ENCODE measurements at regions not wholly inside any gene's neighbourhood (a gene's known extent, or its start where the extent isn't known, plus 50 kb on each side); places are given as distances from the start of the nearest gene placed in this dataset.

- DNase-seq = no peak
Measured at GRCh38 chr2:150417278-150417677, 70.2 kb downstream of the RND3 start.

GRCh38 chr2:150415022-150415421 lies 72.4 kb downstream of the RND3 start:
- no peak for DNase-seq

GRCh38 chr2:150413910-150414309 lies 73.6 kb downstream of the RND3 start:
- no peak for DNase-seq

DNA sequence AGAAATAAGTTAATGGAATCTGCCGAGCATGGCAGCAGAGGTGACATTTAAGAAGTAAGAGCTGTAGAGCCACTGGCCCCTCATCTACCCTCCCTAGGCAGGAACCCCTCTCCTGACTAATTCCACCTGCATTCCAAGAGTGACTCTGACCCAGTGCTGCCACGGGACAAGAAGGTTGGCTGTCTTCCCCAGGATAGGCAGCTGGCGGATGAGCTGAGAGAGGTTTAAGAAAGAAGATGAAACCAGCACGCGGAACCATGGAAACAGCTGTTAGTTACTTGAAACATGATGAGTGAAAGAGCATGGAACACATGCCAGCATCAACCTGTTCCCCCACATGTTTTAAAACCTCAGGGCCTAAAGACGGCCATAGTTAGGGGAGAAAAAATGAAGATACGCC lies 74.1 kb downstream of the RND3 start:
- DNase-seq = no peak

GRCh38 chr2:150410809-150411208 lies 76.7 kb downstream of the RND3 start:
- no peak for DNase-seq

DNA sequence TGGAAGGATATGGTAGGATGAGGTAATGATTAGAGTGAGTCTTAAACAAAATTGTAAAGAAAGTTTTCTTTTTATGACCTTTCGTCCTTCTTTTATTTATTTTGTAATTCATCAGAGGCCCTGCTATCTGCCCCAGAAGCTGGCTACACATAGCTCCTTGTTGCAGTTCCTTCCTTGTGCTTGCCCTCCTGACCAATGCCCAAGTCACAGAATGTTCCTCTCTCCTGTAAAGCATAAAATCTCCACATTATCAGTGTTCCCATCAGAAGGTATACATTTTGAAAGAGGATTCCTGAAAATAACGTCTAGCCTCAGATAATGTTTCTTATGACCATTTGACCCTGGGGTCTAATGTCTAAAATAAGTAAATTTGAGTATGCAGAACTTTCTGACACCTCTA lies 78.3 kb downstream of the RND3 start:
- no peak for DNase-seq

DNA sequence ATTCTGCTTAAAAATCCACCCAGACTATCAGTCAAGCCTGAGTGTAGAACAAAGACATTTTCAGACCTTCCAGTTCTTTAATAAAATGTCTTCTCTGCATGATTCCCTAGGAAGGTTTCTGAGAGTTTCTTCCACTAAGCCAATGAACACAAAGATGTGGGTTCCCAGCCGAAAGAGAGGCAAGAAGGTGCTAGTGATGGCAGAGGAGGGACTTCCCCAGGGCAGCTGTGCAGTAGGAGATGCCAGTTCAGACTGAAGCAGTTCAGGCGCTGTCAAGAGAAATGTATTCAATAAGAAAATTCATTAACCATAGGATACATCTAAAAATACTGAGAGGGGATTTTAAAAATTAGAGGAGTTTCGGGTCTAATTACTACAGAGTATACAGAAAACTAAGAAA lies 83.3 kb downstream of the RND3 start:
- peak; percentile 12 for DNase-seq

DNA sequence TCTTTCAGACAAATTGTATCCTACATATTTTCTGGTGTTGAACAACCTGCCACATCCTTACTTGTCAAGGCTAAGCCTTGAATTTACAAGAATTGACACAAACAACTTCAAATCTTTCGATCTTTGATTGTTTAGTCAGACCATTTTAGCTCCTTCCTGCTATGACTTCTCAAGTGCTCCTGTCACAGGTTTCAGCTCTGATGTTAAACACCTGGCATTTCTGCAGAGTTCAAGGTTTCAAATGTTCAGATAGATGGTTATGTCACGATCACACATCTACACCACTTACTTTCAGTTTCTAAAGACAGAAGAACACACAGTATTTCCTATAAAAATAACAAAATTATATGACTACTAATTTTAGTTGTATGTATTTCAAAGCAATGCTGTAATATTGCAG lies 84.0 kb downstream of the RND3 start:
- DNase-seq = no peak

DNA sequence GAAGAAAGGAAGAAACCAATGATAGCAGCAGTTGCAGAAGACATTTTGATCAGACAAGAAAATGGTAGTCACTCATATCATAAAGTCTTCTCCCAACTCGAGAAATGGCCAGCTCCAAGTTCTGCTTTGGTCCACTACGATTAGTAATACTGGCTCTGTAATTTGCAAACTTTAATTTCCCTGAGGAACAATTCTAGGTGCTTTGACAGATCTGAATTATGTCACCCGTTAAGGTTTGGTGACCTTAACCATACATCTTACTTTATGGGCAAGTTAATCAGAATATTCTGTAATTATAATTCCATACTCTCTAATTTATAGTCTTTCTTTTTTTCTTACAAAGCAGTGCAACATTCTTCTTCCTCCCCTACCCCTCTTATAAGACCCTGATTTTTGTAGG lies 84.5 kb downstream of the RND3 start:
- no peak for DNase-seq

GRCh38 chr2:150400849-150401248 lies 86.6 kb downstream of the RND3 start:
- DNase-seq = no peak

DNA sequence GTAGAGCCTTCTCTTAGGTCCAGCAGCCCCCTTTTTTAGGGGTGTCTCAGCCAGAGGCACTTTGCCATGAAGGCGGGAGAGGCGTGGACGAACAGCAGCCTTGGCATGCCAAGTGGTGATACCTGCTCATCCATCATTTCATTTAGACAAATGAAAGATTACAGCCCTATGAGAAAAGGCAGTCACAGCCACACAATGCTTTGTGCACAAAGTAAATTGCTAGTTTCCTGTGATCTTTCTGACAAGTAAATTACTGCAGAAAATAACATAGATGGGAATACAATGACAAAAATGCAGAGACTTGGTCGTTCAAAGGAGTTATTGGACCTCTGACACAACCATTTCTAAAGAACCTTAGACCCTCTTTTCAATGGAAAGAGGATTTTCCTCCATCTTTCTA lies 94.9 kb downstream of the RND3 start:
- peak; percentile 98 for DNase-seq

DNA sequence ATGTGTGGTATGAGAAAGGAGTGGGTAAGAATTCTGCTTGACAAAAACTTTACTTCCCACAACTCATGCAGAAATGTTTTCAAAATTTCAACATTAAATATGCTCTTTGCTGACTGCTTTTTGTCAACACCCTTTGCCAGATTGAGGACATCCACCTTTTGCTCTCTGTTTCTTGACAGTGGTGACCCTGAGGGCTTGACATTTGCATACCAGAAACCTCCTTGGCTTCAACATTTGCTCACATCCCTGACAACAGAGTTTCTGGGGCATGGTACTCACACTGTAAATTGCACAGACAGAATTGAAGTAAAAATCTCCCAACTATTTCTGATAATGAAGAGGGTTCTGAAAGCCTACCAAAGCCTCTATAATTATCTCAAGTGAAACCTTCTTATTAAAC lies 95.7 kb downstream of the RND3 start:
- no peak for DNase-seq

DNA sequence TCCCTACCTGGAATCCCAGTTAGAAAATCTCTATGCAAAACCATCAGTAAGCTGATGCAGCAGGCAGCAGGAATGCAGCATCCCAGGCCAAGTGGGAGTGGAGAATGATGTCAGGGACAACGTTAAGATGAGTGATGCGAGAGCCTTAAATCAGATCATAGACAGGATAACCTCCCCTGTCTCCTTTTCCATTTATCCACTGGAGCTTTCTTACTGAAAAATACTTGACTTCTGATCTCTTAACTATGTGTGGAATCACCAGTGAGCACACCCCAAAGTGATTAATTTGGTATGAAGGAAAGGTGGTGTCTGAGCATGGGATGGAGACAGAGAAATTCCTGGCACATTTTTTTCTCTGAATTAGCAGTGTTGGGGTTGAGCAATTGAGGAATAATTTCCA lies 98.0 kb downstream of the RND3 start:
- DNase-seq = no peak

GRCh38 chr2:150388289-150388625 lies 99.2 kb downstream of the RND3 start:
- no peak for DNase-seq

- no peak for DNase-seq
Measured at GRCh38 chr2:150387586-150388288, 99.7 kb downstream of the RND3 start.

DNA sequence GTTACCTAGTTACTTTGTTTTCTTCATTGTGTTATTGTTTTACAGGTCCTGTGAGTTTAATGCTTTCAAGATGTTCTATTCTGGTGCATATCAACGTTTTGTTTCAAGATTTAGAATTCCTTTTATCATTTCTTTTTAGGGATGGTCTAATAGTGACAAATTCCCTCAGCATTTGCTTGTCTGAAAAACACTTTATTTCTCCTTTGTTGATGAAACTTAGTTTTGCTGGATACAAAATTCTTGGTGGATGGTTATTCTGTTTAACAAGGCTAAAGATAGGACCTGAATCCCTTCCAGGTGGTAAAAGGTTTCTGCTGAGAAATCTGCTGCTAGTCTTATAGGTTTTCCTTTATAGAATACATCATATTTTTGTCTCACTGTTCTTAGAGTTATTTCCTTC lies 102.3 kb downstream of the RND3 start:
- DNase-seq = no peak

GRCh38 chr2:150383587-150383986 lies 103.9 kb downstream of the RND3 start:
- DNase-seq = no peak

DNA sequence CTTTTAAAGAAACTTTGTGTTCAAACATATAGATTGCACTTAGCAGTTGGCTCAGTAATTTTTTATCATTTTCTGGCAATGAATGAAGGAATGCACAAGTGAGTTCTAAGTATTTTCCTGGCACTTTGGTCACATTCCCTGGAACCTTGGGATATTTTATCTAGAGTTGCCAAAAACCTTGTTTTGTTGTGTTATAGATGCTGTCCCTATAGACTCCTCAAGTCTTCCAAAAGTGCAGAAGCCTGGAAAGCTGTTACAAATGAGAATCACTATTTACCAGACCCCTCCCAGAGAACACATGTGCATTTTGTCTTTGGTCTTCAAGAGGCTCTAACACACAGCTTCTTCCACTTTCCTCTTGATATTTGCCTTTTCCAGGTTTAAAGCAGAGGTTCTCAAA lies 108.3 kb downstream of the RND3 start:
- DNase-seq = no peak

- DNase-seq = no peak
Measured at GRCh38 chr2:150378686-150379085, 108.8 kb downstream of the RND3 start.

DNA sequence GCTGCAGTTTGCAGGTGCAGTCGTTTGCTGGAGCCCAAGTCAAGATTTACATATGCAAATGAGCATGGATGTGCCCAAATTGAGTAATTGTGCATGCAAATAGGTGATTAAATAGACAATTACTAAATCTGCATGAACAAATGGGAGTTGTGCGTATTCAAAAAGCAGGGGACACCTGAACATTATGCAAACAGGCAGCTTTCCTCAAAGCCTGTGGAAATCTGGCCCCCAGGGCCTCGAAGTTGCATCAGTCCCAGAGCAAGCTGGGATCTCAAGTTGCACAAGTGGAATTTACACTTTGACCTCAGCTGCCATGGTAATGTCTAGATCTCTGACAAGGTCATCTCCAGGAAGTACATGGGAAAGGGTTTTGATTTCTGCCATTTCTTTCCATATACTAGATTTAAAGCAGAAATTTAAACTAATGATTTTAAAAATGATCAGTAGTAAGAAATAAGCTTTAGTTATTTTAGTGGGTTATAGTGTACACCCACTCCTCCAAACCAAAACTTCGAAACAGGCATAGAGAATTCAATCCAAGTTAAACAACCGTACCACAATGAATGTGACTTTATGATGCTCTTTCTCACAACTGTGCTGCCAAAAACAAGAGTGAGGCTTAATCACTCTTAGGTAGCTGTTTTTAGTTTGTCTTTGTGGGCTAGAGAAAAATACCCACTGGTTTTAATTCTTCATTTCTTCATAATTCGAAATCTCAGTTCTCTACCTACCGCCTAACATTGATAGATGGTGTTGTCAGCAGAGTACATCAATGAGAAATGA lies 110.7 kb downstream of the RND3 start:
- DNase-seq = no peak

- no peak for DNase-seq
Measured at GRCh38 chr2:150375333-150375732, 112.1 kb downstream of the RND3 start.

- DNase-seq = peak; percentile 17
Measured at GRCh38 chr2:150374492-150374891, 113.0 kb downstream of the RND3 start.

DNA sequence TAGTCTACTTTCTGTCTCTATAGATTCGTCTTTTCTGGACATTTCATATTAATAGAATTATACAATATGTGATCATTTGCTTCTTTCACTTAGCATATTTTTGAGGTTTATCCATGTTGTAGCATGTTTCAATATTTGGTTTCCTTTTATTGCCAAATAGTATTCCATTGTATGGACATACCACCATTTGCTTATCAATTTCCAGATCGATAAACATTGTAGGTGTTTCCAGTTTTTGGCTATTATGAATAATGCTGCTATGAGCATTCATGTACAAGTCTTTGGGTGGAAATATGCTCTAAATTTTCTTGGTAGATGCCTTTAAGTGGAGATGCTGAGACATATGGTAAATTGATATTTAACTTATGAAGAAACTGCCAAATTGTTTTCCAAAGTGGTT lies 114.1 kb downstream of the RND3 start:
- DNase-seq = no peak

DNA sequence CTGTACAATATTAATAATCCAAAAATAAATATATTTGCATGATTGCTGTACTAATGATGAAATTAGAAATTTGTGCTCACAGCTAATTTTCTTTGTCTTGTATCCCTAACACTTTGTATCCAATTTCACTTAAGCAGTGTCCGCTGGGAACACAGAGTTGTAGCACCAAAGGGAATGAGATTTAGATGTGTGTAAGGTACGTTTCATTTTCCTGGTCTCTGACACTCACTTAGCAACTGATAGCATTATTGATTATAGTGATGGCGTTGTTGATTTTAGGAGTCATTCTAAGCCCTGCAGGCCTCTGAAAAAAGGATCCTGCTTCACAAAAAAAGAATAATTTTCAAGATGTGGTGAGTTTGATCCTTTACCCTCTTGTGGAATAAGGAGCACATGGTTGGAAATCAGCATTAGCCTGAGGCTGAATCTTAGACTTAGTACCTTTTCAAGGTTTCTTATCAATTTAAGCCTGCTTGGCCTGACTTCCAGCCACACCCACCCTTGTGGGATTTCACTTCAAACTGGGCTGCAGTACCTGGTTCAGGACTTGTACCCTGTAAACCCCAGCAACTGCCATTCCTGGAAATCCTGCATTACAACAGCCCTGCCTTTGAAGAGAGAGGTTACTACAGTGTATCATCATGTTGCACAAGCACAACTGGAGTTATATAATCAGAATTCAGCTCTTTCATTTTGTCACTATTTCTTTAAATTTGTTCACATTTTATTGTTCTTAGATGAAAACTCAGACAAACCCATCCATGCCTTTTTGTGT lies 116.2 kb downstream of the RND3 start:
- DNase-seq = no peak
